ENCODE measurements at regions not wholly inside any gene's neighbourhood (a gene's known extent, or its start where the extent isn't known, plus 50 kb on each side); places are given as distances from the start of the nearest gene placed in this dataset.
"Not testable (repeated sequence)": the region's sequence is repeated elsewhere in the genome, so short reads cannot be mapped to it uniquely, and the experiment has no call there.

DNA sequence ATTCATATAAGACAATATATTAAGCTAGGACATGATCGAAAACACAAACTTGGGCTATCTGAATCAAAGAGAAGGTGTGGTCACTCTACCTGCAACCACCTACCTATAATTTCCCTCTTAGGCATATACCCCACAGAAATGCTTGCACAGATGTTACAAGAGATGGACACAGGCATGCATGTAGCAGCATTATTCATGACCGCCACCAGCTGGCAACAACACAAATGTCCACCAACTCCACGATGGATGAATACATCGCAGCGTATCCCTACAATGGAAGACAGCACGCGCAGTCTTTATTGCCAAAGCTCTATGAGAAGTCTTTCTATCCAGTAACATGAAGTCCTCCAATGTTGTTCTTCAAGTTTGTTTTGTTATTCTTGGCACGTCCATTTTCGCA is 90.8 kb downstream of the ARL4C start:
- DNase-seq (ENCODE audit: low read depth), result no peak

DNA sequence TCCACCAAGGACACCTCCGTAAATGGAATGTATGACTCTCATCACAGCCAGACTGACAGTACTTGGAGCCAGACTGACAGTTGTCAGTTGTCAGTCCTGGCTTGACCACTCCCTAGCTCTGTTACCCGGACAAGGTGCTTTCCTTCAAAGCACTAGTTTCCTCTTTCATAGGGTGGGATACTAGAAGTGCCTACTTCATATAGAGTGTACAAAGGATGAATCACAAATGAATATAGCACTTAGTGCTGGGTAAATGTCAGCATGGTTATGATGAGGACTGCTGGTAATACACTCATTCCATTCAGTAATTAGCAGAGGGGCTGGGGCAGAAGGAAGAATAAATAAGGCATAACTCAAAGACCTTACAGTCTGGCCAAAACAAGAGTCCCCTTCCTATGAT is 91.4 kb downstream of the ARL4C start:
- no peak for DNase-seq (ENCODE audit: low read depth)

DNA sequence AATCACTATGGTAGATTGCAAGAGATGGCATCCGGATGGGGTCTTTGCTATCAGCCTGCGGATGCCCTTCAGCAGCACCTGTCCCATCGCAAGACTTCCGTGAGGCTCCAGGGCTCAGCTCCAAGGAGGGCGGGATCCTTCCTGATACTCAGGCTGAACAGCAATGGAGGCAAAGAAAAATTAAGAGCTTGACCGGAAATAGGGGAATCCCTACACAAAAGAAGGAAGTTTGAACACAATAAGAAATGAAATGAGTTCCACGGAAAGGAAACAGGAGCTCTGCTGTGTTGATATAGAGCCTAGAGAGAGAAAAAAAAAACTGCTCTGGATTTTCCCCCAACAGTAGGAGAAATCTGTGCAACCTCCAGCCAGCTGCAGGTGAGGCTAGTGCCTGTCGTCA is 91.9 kb downstream of the ARL4C start:
- no peak for DNase-seq (ENCODE audit: low read depth)

DNA sequence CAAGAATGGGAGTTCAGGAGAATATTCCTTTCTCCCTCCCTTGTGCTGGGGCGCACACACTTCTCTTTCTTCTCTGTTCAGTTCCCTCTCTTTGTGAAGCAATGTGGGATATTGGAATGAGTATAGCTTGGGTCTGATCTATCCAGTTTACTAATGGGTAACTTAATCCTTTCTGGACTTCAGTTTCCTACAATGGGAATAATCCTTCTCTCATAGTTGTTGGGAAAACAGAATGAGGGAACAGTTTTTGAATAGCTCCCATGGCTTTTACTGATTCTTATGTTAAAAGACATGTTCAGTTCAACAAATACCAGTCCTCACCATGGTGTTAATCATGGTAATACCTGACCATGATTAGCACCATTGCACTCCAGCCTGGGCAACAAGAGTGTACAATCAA is 93.1 kb downstream of the ARL4C start:
- no peak for DNase-seq (ENCODE audit: low read depth)

DNA sequence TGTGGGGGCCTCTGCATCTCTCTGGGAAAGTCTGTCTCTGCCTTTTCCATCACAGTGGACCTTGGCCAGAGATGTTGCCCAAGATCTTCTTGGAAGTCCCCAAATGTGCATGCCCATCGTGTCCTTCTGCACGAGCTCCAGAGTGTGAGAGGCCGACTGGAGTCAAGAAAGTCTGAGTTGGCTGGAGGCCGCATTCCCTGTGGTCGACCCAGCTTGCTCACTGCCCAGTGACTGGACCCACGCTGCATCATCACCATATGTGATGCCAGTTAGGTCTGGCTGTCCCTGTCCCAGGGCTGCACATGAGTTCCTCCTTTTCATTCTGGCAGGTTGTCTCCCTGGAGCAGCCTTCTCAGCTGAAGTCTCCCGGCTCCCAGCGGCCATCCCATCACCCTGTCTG is 93.8 kb downstream of the ARL4C start:
- DNase-seq (ENCODE audit: low read depth), result no peak

DNA sequence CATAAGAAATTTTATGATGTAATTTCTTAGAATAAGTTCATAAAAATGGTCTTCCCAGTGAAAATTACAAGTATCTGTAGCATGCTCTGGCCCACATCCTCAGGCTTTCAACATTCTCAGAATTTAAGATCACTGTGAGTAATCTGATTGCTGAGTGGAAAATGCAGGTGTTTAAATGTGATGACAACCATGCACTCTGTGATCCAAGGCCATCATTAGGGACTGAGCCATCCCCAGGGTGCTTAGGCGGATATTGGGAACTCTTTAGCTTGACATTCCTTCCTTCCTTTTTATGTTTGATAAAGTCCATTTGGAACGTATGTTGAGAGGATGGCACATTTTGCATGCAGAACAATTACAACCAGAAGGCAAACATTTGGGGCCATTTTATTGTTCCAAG is 95.5 kb downstream of the ARL4C start:
- DNase-seq (ENCODE audit: low read depth), result no peak

DNA sequence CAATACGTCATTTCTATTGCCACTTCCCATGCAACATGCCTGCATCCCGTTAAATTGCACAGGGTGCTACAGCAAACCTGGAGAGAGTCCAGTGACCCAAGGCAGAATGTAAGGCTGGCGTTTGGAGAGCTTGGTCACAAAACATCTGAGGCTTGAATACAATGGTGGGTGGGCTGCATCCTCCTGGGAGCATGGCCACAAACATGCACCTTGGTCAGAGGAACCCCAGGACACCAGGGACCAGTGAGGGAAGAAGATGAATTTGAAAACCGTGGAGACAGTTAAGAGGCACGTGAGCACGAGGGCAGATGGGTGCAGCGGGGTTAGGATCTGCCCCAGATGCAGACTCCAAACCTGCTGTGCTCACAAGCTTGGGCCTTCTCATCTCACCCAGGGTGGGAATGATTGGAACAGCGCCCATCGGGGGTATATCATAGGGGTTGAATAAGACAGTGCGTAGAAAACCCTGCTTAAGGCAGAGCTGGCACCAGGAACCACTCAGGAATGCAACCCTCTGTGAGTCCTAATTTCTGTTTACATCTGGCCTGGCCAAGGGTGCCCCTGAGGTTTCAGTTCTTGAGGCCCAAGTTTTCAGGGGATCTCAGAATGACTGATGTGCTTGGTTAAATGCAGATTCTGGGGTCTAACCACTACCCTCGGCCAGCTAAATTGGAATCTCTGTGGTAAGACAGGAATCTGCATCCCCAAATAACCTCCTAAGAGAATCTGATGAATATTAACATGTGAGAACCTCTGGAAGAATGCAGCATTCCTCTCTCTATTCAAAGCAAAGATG is 97.2 kb downstream of the ARL4C start:
- DNase-seq (ENCODE audit: low read depth), result no peak

DNA sequence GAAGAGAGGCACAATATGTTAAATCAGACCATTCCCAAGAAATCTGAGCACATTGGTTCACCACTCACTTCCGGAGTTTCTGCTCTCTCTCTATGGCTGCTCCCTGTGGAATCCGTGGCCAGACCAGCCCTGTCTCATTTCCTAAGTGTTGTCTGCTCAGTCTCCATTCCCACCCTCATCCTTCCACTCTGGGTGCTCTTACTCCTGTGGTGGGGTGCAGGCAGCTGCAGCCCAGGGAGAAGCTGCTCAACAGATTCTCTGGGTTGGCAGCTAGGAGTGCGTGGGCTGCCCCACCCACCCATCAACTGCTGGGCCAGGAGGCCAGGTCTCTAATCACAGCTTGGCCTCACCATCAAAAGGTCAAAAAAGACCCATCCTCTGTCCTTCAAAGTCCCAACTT is 98.3 kb downstream of the ARL4C start:
- no peak for DNase-seq (ENCODE audit: low read depth)

DNA sequence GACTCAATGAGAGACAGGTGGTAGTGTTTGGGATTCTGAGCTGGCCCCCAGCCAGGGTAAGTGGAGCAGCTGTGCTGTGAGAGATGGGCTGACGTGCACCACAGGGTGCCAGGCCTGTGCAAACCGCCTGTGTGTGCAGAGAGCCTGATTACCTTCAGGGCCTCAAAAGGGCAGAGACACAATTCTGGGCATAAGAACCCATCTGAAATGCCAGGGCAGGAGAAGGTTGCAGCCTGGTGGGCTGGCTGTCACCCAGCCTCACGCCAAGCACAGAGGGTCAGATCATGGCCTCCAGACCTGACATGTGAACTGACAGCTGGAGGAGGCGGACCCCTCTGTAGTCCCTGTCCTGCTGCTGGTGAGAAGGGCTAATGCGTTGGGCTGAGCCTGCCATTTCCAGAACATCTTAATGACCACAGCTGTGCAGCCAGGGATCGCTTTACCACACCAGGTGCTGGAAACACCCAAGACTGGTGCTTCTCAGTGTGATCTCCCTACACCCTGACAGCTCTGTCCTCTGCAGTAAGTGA is 100.9 kb downstream of the ARL4C start:
- DNase-seq (ENCODE audit: low read depth), result no peak

DNA sequence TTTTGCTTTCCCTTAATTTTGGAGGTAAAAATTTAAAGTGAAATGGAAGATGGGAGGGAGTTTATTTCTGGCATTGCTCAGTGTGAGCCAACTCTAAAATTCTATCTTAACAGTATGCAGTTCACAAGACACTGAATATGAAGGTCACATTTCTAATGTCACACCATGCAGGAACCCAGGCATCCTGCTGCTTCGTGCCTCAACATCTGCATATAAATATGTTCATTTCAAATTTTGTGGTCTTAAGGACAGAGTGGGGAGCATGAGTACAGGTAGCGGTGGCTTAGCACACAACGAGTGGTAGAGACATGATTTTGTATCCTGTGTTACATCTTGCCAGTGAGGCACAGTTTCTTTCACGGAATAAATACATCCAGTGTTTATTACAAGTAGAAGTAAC is 102.4 kb downstream of the ARL4C start:
- DNase-seq (ENCODE audit: low read depth), result no peak

DNA sequence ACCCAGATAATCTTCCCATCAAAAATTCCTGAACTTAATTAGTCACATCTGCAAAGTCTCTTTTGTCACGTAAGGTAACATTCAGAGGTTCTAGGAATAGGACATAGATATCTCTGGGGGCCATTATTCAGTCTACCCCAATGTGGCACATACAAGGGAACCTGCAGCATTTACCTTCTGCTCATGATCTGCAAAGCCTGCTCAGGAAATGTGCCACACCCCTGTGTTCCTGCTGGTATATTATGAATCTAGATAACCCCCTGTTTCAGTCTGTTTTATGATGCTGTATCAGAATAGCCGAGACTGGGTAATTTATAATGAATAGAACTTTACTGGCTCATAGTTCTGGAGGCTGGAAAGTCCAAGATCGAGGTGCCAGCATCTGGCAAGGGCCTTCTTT is 103.5 kb downstream of the ARL4C start:
- DNase-seq (ENCODE audit: low read depth), result no peak

DNA sequence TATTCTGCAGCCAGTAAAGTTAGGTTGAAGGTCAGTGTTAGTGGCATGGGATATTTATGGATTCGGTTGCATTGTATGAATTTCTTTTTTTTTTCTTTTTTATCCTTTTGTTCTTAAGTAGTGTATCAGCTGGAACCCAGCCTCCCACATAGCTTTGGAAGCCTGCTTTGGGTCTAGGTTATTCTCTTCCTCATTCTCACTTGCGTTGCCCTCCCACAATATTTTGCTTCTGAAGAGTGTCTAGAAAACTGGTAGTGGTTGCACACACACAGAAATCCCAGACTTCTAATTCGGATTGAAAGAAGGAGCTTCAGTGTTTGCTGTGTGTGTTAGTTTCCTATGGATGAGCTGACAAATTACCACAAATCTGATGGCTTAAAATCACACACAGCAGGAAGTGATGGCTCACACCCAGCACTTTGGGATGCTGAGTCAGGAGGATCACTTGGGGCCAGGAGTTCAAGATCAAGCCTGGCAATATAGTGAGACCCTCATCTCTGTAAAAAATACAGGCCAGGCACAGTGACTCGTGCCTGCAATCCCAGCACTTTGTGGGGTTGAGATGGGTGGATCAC is 104.8 kb downstream of the ARL4C start:
- no peak for DNase-seq (ENCODE audit: low read depth)

DNA sequence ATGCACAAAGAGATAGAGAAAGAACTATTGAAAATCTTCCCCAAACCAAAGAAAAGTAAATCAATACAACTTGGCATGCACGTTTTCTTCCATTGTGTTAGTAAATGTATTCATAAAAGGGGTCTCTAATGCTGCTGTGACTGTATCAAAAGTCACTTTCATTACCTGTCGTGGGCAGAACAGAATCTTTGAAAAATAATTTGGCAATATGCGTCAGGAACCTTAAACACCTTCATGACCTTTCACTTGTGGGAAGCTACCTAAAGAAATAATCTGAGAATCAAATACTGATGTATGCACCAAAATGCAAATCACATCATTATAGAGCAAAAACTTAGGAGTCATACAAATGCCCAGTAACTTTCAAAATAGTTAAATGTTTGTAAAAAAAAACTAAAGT is 105.3 kb downstream of the ARL4C start:
- DNase-seq (ENCODE audit: low read depth), result no peak

DNA sequence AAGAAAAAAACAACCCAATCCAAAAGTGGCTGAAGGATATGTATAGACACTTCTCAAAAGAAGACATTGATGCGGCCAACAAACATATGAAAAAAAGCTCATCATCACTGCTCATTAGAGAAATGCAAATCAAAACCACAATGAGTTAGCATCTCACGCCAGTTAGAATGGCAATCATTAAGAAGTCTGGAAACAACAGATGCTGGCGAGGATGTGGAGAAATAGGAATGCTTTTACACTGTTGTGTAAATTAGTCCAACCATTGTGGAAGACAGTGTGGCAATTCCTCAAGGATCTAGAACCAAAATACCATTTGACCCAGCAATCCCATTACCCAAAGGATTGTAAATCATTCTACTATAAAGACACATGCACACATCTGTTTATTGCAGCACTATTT is 107.2 kb downstream of the ARL4C start:
- DNase-seq (ENCODE audit: low read depth), result not testable (repeated sequence)

DNA sequence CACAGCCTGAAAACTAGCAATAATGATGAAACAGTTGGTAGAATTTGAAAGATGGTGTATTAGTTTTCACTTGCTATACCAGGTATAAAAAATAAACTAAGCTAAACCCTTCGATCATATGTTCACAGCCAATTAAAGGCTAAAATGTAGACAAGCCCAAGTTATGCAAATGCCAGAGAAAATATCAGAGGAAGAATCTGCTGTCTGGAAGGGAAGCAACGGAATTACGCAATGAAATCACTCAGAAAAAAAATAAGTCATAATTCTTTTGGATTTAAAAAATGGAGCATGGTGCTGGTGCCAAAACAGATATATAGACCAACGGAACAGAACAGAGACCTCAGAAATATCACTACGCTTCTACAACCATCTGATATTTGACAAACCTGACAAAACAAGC is 108.3 kb downstream of the ARL4C start:
- DNase-seq (ENCODE audit: low read depth), result no peak

DNA sequence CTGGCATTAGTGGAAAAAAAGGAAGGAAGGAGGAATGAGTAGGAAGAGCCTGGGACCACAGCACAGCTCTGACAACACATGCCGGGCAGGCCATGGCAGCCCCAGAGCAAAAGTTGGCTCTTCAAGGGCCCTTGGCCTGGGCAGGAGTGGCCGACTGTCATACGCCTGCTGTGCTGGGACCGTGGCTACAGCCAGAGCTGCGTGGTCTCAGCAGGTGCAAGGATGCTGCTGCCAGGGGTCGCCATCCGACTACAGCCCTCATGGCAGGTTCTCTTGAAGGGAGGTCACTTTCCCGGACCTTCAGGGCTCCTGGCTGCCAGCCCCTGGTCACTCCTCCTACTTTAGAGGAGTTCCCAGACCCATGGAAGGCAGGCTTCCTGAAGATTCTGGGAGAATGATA is 109.9 kb downstream of the ARL4C start:
- no peak for DNase-seq (ENCODE audit: low read depth)

DNA sequence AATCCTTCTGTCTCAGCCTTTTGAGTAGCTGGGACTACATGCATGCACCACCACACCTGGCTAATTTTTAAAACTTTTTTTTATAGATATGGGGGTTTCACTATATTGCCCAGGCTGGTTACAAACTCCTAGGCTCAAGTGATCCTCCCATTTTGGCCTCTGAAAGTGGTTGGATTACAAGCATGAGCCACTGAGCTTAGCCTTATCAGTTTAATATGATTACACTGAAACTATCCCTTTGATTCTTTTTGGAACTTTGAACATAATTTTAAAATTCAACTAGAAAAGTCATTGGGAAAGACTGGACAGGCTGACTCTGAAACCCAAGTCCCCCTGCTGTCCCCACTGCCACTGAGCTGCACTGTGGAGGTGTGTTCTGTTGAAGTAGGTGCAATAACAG is 114.8 kb downstream of the ARL4C start:
- DNase-seq (ENCODE audit: low read depth), result no peak

DNA sequence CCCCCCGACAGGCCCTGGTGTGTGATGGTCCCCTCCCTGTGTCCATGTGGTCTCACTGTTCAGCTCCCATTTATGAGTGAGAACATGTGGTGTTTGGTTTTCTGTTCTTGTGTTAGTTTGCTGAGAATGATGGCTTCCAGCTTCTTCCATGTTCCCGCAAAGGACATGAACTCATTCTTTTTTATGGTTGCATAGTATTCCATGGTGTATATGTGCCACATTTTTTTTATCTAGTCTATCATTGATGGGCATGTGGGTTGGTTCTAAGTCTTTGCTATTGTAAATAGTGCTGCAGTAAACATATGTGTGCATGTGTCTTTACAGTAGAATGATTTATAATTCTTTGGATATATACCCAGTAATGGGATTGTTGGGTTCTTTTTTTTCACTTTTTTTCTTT is 117.9 kb downstream of the ARL4C start:
- DNase-seq (ENCODE audit: low read depth), result not testable (repeated sequence)

DNA sequence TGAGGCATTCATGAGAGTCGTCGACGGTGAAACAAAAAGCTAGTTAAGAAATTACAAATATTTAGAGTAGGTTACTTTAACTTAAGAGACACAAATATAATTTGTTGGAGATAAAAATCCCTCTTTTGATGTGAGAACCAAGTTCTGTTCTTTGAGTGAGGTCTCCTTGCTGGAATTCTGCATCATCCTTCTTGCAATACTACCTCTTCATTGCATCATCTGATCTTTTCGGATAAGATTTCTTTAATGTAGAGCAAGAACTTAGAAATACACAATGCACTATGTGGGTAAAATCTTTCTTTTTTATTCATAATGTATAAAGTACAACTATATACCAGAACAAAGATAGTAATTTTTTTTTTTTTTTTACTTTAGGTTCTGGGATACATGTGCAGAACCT is 118.4 kb downstream of the ARL4C start:
- no peak for DNase-seq (ENCODE audit: low read depth)

DNA sequence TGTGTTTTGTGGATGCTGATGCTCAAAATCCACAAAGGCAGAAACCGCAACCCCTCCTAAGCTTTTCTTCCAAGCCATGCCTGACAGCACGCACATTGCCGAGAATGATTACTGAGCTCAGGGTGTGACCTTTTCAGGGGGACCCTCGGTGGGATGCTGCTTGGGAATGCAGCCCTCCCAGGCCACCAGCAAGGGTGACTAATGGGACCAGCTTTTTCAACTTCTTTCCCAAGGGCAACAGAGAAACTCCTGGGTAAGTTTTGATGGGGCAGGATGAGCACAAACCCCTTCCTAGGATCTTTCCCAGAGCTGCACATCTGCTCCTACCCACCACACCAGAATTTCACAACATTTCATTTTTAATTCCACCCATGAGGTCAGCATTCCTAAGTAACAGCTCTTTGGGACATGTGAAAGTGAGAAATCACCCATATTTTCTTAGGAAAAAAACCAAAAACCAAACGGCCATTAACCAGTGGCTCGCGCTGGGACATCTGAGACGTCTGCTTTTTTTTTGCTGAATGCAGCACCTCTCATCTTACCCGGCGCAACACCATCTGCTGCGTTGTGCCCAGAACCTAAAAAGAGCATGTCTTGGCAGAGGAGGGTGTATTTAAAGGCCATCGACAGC is 119.0 kb downstream of the ARL4C start:
- DNase-seq (ENCODE audit: low read depth), result no peak

DNA sequence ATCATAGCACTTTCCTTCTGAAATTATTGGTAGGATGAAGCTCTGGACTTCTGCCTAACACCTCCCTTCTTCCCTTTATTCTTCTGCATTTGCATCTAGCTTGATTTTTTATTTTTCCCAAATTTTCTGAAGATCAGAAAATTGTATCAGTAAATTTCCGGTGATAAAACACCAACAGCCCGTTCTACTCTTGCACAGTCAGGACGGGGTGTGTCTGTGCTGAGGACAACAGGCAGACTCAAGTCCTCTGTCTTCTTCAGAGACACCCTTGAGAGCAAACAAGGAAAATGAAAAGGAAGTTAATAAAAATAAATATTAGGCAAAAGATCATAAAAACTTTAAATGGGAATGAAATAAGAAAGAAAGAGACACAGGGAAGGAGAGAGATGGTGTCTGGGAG is 120.7 kb downstream of the ARL4C start:
- no peak for DNase-seq (ENCODE audit: low read depth)

DNA sequence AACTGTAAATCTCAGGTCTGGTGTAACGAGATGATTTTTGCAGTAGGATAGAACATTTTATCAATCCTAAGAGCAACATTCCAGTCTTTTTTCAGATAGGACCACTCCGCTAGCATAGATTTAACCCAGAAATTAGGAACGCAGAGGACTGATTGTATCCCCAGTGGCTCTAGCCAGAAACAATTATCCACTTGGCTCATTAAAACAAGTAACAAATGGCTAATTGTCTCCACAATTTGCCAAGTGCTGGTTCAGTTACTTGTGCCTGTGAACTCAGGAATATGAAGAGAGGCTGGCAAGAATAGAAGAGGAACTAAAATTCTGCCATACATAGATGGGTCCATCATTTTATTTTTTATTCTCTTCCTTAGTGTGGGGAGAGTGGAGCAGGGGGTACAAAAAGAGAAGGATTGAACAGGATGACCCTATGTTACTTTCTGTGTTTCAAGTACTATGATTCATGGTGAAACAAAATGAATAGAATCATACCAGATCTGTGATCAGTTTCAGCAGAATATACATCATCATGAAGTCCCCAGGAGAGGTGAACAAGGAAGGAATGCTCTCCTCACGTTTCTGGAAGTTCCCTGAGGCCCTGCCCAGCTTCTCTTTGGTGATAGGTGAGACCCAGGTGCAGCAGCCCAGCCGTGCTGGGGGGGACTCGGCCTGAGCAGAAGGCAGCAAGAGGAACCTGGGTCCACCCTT is 121.6 kb downstream of the ARL4C start:
- no peak for DNase-seq (ENCODE audit: low read depth)

DNA sequence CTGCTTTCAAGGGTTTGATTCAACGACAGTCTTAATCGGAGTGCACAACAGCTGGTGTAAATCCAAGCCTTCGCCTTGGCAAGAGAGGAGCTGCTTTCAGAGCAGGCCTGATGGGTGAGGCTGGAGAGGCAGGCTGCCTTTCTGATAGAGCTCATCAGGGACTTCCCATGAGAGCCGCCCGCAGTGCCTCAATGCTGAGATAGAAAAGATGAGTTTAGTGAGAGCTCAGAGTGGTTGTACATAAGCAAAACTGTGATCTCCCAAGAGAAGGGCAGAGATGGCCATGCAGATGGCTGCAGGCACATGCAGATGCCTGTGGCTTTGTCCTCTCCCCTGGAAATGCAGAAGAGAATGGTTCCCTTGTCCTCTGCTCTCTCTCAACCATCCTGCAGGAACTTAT is 122.1 kb downstream of the ARL4C start:
- no peak for DNase-seq (ENCODE audit: low read depth)
